ENCODE measurements at regions not wholly inside any gene's neighbourhood (a gene's known extent, or its start where the extent isn't known, plus 50 kb on each side); places are given as distances from the start of the nearest gene placed in this dataset.
"Not testable (repeated sequence)": the region's sequence is repeated elsewhere in the genome, so short reads cannot be mapped to it uniquely, and the experiment has no call there.

- no peak for DNase-seq
These were observed 156.1 kb downstream of the ZNF664 start for GRCh38 chr12:124129132-124129531.

- DNase-seq: no peak
These were observed 157.9 kb downstream of the ZNF664 start for GRCh38 chr12:124130691-124131591.

GRCh38 chr12:124131659-124132058, 158.6 kb downstream of the ZNF664 start:
- no peak for DNase-seq

GRCh38 chr12:124132530-124132929, 159.5 kb downstream of the ZNF664 start:
- DNase-seq: no peak

- no peak for DNase-seq
These were observed 158.1 kb upstream of the RFLNA start for GRCh38 chr12:124136796-124137195.

- DNase-seq: no peak
These were observed 153.9 kb upstream of the RFLNA start for GRCh38 chr12:124140944-124141486.

GRCh38 chr12:124141611-124142010, 153.3 kb upstream of the RFLNA start:
- DNase-seq: not testable (repeated sequence)

- no peak for DNase-seq
These were observed 152.4 kb upstream of the RFLNA start for GRCh38 chr12:124142395-124143035.

- DNase-seq: no peak
These were observed 151.2 kb upstream of the RFLNA start for GRCh38 chr12:124143726-124144125.

- no peak for DNase-seq
These were observed 150.2 kb upstream of the RFLNA start for GRCh38 chr12:124144531-124145194.

- DNase-seq: no peak
These were observed 147.9 kb upstream of the RFLNA start for GRCh38 chr12:124147027-124147426.

GRCh38 chr12:124147575-124147974, 147.3 kb upstream of the RFLNA start:
- no peak for DNase-seq

- no peak for DNase-seq
These were observed 146.2 kb upstream of the RFLNA start for GRCh38 chr12:124148481-124149273.

GRCh38 chr12:124149287-124149686, 145.6 kb upstream of the RFLNA start:
- no peak for DNase-seq

GRCh38 chr12:124150168-124150567, 144.7 kb upstream of the RFLNA start:
- no peak for DNase-seq

- no peak for DNase-seq
These were observed 143.3 kb upstream of the RFLNA start for GRCh38 chr12:124151583-124151982.

GRCh38 chr12:124152731-124153130, 142.2 kb upstream of the RFLNA start:
- peak in 2 of 58 donors; percentile 6 to 14 for DNase-seq

- DNase-seq: no peak
These were observed 141.5 kb upstream of the RFLNA start for GRCh38 chr12:124153392-124153791.

GRCh38 chr12:124157406-124157805, 137.5 kb upstream of the RFLNA start:
- DNase-seq: no peak

GRCh38 chr12:124159655-124160054, 135.2 kb upstream of the RFLNA start:
- DNase-seq: peak in 2 of 58 donors; percentile 3 to 9
